HT-29 (cell line): ENCODE measurements at regions not wholly inside any gene's neighbourhood (a gene's known extent, or its start where the extent isn't known, plus 50 kb on each side); places are given as distances from the start of the nearest gene placed in this dataset.

Experiments
- DNase-seq: peaks from one replicate; pipeline ENCODE4 v3.0.0-alpha.2; 2015; ENCODE audit warnings: low spot score

DNA sequence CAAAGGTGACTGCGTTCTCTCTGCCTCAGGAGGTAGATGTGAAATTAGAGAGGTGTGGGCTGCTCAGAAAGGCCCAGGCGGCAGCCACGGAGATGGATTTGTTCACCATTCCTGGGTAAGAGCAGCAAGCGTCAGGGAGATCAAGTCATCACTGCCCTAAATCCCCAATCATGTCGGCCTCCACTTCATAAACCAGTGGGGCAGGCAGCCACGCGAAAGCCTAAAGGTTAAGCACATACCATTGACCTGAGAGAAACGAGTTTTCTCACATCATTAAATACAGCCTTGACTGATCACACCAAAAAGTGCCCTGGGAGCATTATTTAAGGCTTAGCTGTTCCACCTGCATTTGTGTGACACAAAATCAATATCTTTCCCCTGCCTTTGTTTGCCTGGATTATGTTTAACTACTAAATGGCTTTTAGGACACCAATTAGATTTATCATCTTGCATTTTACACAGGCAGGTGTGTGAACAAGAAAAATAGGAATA, 50.7 kb upstream of the FOXB1 start:
- DNase-seq = peak; percentile 61

DNA sequence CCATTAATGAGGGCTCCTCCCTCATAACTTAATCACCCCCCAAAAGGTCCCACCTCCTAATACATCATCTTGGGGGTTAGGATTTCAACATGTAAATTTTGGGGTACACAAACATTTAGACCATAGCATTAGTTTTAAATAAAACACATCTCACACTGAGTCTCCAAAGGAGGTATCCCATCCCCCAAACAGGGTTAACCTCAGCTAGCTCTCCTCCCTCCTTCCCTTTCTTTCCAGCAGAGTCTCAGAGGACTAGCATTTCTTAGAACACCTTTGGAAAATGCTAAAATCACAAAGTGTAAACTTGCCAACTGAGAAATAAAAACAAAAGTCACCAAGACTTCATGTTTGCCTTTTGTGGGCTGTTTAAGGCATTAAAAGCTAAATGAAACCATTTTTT, 51.2 kb upstream of the FOXB1 start:
- DNase-seq = no peak

DNA sequence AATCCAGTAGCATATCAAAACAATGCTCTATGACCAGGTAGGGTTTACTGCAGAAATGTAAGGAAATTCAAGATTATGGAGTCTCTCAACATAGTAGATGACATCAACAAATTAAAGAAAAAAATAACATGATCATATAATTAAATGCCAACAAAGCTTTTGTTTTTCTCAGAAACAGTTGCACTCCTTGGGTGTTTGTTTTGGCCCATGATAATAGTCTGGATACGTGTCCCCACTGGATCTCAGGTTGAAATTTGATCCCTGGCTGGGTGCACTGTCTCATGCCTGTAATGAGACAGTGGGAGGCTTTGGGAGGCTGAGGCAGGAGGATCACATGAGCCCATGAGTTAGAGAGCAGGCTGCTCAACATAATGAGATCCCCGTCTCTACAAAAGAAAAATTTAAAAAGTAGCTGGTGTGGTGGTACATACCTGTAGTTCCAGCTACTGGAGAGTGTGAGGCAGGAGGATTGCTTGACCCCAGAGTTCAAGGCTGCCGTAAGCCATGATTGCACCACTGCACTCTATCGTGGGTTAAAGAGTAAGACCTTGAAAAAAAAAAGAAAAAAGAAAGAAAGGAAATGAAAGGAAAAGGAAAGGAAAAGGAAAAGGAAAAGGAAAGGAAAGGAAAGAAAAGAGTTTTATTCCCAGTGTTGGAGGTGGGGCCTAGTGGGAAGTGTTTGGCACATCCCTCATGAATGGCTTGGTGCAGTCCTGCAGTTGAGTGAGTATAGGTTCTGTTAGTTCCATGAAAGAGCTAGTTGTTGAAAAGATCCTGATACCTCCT, 53.3 kb upstream of the FOXB1 start:
- no peak for DNase-seq

DNA sequence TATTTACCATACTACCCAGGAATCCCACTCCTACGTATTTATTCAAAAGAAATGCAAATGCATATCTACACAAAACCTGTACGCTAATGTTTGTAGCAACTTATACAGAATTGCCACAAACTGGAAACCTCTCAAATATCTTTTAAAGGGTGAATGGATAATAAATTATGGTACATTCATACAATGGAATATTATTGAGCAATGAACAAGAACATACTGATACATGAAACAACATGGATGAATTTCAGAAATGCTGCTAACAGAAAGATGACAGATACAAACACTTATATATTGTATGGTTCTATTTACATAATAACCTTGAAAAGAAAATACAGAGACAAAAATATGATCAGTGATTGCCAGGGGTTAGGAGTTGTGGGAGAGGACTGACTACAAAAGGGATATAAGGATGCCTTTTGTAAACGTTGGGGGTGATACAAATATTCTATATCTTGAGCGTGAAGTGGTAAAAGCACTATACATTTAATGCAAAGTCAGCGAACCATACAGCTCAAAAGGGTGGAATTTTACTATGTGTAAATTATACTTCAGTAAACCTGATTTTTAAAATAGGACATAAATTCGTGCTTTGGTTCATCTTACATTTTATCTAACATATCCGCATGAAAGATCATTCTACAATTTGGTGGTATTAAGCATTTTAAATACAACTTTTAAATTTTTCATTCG, 55.0 kb upstream of the FOXB1 start:
- no peak for DNase-seq

DNA sequence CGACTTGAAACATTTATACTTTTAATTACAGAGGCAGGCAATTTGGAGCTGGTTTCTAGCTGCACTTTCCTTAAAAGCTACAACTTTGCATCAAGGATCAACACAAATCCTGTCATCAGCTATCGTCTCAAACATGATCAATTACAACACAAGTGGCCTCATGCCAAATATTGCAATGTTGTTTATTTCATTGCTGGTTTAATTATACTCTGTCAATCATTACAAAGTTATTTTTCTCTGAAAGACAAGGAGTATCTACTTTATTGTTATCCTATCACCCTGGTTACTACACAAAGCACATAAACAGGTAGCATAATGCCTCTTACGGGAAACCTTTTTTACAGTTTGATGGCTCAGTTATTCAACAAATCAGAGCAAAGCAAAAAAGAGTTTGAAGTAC, 58.0 kb upstream of the FOXB1 start:
- peak; percentile 26 for DNase-seq

DNA sequence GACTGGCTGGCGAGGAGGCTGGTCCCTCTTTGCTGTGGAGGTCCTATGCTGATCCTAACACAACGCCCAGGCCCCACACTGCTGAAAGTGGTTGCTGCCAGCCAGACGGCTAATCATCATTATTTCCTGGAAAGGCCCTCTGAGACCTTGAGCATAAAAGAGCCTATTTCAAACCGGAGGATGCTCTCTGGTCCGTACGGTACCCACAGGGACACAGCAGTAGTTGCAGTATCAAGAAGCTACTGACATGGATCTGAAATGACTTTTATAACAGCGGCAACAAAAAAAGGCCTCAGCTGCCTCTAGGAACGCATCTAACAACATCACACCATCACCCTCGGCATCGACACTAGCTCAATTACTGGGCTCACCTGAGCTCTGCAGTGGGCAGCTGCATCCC, 59.1 kb upstream of the FOXB1 start:
- no peak for DNase-seq

DNA sequence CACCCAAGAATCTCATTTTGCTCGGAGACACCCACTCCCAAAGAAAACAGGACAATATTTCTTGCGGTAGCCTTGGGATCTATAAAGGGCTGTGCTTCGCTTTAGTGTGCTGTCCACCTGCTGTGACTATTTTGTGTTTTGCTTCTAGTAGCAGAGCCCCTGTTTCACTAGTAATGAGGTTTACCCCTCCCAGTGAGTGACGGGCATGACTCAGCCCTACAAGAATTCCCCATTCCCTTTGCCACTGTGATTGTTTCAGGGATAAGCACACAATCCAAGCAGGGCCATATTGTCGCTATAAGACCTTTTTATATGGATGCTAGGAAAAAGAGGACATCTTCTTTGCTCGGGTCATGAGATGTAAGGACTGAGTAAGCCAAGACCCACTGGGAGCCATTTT, 62.5 kb upstream of the FOXB1 start:
- no peak for DNase-seq

DNA sequence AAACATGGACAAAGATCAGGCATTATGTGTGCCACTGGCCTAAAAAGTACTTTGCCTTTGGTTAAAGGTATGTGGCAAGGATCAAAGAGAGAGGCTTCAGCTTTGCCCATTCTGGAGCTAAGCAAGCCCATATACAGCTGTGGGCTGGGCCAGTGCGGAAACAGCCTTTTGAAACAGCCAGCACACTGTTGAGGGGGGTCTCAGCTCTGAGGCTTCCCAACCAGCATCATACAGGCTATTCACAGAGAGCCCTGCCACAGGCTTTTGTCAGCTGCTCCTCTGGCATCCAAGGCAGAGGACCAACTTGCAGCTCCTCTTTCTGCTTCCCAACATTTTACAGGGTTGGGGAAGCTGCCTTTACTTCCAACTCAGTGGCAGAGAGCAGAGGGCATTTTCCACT, 63.2 kb upstream of the FOXB1 start:
- no peak for DNase-seq

DNA sequence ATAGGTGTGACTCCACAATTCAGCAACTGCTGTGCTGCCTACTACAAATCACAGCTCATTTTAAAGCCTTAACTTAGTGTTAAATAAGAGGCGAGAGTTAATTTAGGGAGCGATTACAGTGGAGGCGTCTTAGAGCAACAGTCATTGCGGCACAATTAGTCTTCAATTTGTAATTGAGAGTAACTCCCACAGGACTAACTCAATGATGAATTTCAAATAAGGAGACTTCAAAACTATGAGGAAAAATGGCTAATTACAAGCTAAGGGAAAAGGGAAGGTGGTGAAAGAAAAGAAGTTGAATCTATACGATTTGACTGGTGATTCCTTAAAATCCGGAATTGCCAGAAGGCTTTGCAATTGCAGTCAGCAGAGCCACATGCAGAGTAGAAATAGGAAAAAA, 63.7 kb upstream of the FOXB1 start:
- no peak for DNase-seq

DNA sequence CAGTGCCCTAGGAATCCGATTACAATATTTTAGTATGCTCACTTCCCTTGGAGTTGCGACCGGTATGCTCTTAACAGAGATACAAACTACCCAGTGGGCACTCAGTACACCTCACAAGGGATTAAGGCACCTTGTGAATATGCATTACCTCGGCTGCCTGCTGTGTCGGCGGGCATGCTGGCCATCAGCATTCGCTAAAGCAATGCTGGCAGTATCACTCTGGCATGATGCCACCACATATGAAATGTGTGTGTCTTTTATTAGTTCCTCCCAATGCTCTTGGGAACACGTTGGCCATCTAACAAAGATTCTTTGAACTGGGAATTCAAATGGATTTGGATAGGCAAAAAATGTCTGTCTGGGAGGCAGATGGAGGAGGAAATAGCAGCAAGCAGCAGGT, 67.4 kb upstream of the FOXB1 start:
- DNase-seq = no peak

DNA sequence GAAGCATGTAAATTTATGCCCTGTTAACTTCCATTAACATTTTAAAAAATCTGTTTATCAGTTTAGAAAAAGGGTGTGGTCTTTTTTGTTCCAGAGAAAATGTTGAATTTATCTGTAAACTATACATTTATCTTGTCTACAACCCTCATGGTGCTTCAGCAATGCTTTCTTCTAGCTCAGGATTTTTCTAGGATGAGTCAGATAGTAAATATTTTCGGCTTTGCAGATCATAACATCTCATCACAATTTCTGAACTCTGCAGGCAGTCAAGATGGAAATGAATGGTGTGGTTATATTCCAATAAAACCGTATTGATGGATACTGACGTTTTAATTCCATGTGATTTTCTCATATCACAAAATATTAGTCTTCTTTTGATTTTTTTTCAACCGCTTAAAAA, 70.5 kb upstream of the FOXB1 start:
- no peak for DNase-seq

DNA sequence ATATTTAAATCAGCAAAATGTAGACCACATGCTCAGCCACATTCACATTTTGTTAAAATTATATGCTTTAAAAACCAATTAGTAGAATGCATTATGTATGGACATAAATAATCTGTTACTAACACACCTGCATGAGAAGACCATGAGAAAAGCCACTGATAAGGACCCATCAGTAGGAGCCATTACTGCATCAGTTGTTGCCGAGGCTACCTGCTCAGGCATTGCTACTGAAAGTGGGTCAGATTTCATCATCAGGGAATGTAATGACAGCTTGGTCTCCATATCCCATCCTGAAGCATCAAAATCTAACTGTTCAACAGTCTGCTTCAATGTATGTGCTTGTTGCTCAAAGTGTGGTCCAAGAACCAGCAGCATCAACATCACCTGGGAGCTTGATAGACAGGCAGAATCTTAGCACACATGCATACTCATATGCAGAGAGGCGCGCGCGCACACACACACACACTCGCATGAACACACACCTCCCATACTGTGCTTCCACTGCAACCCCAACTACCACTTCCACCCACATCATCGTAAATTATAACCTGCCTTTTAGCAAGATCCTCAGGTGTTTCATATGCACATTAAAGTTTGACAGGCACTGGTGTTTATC, 72.4 kb upstream of the FOXB1 start:
- no peak for DNase-seq

DNA sequence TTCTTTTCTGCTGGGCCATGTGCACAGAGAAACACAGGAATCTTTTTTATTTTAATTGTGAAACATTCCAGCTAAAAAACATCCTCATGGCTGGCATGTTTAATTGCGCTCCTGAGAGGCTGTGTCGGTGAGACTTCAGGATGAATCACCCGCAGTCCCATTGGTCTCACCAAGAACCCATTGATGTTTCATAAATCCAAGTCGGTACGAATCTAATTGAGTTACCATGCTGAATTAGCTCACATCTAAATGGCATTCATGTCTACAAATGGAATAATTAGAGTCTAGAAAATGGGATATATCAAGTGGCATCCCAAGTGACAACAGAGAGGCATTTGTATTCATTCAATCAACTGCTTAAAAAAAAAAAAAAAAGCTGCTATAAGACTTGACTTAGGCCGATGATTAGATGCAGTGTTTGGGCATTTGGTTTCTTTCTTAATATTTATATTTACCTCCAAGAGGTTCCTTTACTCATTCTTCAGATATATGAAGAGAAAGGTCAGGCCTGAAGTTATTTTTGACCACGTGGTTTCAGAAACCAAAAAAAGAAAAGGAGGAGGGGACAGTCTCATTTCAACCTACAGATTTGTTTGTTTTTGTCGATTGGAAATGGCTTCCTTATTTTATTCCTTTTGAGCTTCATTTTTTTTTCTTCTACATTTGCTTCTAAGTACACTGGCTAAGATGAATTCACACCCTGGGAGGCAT, 79.1 kb upstream of the FOXB1 start:
- no peak for DNase-seq

DNA sequence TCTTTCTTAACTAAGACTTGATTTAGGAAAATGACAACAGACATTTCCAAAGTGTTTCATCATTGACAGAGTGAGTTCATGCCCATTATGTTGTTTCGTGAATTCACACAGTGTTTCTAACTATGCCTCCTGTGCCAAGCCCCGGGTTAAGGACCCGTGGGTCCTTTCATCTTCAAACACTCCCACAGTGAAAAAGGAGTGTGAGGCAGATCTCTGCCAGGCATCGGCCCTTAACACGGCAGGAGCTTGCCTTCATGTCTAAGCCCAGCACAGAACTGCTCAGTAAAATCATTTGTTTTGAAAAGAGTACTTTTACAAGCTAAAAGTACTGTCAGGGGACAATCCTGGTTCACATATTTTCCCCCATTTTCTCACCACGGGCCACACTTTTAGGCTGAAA, 80.0 kb upstream of the FOXB1 start:
- DNase-seq = no peak

DNA sequence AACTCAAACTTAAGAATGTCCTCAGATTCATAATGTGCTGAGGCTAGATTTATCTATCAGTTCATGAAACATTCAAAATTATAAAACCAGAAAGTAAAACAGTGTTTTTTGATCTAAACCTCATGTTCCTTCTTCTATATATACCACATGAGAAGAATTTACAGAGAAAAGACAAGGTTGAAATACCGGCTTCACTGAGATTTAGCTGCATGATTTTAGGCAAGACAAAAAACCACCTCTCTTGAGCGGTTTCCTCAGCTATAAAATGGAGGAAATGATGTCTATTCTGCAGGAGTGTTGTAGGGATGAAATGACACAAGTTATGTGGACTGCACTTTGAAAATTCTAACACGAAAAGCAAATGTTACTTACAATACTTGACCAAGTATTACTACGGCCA, 80.6 kb upstream of the FOXB1 start:
- DNase-seq = no peak

DNA sequence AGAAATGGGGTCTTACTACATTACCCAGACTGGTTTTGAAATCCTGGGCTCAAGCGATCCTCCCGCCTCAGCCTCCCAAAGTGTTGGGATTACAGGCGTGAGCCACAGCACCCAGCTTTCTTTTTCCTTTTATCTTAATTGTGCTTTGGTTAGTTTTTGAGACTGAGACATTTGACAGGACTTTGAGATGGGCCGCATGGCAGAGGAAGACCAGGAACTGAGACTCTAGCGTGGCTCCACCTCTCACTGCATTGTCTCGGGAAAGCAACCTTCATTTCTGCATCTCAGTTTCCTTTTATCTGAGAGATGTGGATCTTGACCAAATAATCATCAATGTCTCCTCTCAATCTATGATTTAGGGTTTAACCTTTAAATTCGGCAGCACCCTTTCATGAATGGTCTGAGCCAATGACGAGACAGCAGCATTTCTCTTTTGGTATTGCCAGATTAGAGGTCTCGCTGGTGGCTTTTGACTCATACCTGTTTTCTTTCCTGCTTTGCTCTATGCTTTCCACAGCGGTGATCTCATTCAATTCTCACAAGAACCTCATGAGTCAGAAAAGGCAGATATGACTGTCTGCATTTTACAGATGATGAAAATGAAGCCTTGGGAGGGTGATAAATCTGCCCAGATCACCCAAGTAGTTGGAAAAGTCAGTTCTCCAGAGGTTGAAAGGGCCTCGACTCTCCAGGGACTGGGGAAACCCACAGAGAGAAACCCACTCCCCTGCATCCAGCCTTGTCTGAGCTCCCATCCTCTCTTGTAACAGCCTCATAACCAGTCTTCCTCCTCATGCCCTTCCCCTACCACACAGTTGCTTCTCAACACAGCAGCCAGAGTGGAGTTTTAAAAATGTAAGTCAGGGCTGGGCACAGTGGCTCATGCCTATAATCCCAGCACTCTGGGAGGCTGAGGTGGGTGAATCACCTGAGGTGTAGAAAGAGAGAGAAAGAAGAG, 84.8 kb upstream of the FOXB1 start:
- no peak for DNase-seq

DNA sequence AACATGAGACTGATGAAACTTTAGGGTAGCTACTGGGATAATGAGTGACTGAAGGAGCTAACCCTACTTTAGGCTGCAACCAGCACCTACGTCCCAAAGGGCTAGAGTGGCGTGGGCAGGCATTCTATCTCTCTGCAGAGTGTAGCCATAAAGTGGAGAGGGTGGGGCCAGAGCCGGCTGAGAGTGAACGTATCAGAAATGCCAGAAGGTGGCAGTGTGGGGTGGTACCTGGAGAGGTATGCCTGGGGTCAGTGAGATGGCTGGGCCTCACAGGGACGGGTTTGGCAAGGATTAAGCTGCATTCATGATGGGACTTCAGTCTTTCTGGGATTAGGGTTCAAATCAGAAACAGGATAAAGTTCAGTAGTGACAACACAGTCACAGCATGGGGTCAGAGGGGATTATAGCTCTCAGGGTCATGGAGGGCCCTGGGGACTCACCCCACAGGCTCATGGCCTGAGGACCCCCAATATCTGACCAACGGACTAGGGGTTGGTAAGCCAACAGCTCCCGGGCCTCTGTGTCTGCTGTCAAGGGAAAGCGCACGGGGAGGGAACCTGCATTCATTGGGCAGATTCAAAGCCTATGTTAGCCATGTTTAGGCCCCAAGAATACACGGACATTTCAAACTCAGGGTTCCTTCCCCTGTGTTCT, 86.5 kb upstream of the FOXB1 start:
- peak; percentile 90 for DNase-seq

DNA sequence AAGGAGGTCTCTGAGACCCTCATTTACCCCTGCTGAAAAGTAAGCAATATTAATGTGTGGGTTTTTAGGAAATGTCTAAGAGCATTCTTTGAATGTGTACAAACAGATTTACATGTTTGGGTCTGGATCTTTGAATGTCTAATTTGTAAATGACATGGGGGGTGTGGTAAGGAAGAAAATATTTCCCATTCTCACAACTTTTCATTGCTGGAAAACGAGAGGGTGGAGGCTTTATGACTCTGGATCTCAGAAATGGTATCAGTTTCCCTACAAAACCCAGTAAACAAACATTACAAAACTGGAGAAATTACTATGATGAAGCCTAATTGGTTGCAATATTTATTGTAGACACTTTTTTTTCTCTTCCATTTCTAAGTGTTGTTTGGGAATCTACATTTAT, 98.1 kb upstream of the FOXB1 start:
- no peak for DNase-seq

DNA sequence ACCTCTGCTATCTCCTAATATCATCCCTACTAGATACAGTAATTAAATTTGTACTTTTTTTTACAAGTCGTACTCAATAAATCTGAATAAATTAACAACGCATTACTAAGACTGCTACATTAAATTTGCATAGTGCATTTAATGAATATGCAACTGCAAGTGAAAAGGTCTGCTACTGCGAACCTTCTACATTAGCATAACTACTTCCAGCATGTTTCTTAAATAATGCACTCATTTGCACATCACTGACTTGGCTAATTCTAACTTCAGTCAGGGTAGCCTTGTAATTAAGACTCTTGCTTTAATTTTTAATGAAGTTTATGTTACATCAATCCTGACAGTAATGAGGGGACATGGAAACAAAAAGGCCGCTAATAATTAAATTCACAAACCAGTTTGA, 98.9 kb upstream of the FOXB1 start:
- DNase-seq = no peak

DNA sequence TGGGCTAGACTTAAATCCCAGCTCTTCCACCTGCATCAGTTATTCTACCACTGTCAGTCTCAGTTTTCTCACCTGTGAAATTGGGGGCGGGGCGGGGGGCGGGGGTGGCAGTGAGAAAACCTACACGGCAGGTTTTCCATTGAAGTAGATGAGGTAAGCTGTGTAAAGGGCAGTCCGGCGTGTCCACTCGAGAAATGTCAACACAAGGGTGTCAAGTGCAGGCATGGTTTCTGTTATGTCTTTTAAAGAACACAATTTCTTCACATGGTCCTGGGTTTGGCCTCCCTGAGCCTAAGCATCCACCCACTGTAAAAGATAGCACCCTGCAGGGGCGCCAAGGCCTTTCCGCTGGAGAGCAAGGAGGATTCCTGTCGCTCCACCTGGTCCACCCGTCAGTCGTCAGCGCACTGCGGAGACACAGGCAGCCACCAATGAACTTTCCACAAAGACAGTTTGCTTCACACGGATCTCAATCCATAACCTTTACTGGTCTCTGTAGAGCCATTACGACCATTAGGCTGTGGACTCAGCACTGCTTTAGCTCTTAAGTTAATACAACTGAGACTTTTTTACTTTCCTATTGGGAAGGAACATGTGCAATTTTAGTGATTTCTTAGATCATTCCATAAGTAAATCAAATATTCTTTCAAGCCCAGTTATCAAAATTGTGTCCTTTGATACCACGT, 99.5 kb upstream of the FOXB1 start:
- no peak for DNase-seq
